ENCODE measurements at regions not wholly inside any gene's neighbourhood (a gene's known extent, or its start where the extent isn't known, plus 50 kb on each side); places are given as distances from the start of the nearest gene placed in this dataset.

- no CpG with 5 or more reads among the region's 4 CpGs for WGBS (ENCODE audit: extremely low coverage, insufficient read length, low lambda C conversion rate)
- H3K36me3 Mint-ChIP-seq (ENCODE audit: insufficient read depth in 1 of 3, low read depth in 3 of 3), result peaks cover 7 to 16% (median 13%) of the 10 kb centered on the region in 3 experiments
- Histone ChIP-seq H4K8ac (replicated peaks; ENCODE audit: insufficient read length, low read depth, low read length) (no peak overlapping the region), H3K14ac (ENCODE audit: insufficient read depth, low read length) (no peak overlapping the region), H3K79me1 (ENCODE audit: insufficient read depth, low read depth, low read length, poor library complexity, severe bottlenecking) (no peaks in the 10 kb centered on the region), H3K4me1 (ENCODE audit: insufficient read depth, low read length) (no peaks in the 10 kb centered on the region), H3K23ac (ENCODE audit: insufficient read length, low read depth, low read length) (no peak overlapping the region), H3K4me2 (ENCODE audit: insufficient read depth, insufficient read length, low read length) (no peak overlapping the region), H2BK120ac (ENCODE audit: low read depth, low read length, poor library complexity, severe bottlenecking) (no peak overlapping the region), H3K23me2 (ENCODE audit: insufficient read length, low read depth, low read length, poor library complexity, severe bottlenecking) (no peaks in the 10 kb centered on the region), H3K27me3 (ENCODE audit: insufficient read depth, low read length) (no peaks in the 10 kb centered on the region), H3K18ac (ENCODE audit: insufficient read length, low read depth, low read length) (no peak overlapping the region), H3K9me3 (ENCODE audit: control insufficient read depth, low read depth, low read length) (peaks cover 4% of the 10 kb centered on the region), H3T11ph (ENCODE audit: low read length) (no peak overlapping the region), H3K9ac (ENCODE audit: extremely low read depth, insufficient read length, low read length) (no peak overlapping the region), H2BK5ac (ENCODE audit: insufficient read length, low read length) (no peak overlapping the region), H3K27ac (ENCODE audit: insufficient read length, low read depth, low read length) (no peak overlapping the region), H4K91ac (ENCODE audit: insufficient read length, low read depth, low read length) (no peak overlapping the region), H4K20me1 (ENCODE audit: control insufficient read depth, insufficient read depth, insufficient read length) (no peaks in the 10 kb centered on the region), H2BK20ac (ENCODE audit: low read depth, low read length, poor library complexity, severe bottlenecking) (no peak overlapping the region), H4K5ac (ENCODE audit: insufficient read length, low read depth, low read length) (no peak overlapping the region), H3K56ac (ENCODE audit: insufficient read length, low read depth, low read length) (no peak overlapping the region), H3K79me2 (ENCODE audit: insufficient read depth, low read length) (no peaks in the 10 kb centered on the region), H3K4ac (ENCODE audit: low read depth, low read length) (no peak overlapping the region), H2BK15ac (ENCODE audit: low read depth, low read length) (no peak overlapping the region), H2AK5ac (ENCODE audit: insufficient read length, low read length) (no peak overlapping the region), H2AFZ (ENCODE audit: low read length) (no peak overlapping the region), H2BK12ac (ENCODE audit: insufficient read length, low read depth, low read length) (no peak overlapping the region)
- H3K4me3 Mint-ChIP-seq, result no peak overlapping the region
- peaks cover 14 to 17% of the 10 kb centered on the region in 2 experiments for H3K9me3 Mint-ChIP-seq
- H3K4me1 Mint-ChIP-seq, result peaks cover 0 to 7% of the 10 kb centered on the region in 2 experiments; a peak in 2 of 4 replicates
- DNase-seq, result no peak
- no peak overlapping the region for H3K27ac Mint-ChIP-seq
- H3K27me3 Mint-ChIP-seq (ENCODE audit: low read depth), result no peaks in the 10 kb centered on the region
- no peak for TF ChIP-seq CTCF (conservative IDR thresholded peaks at IDR 0.05)
Measured at GRCh38 chr2:150282357-150282756, 205.1 kb downstream of the RND3 start.
